ENCODE measurements at regions not wholly inside any gene's neighbourhood (a gene's known extent, or its start where the extent isn't known, plus 50 kb on each side); places are given as distances from the start of the nearest gene placed in this dataset.
A peak's percentile ranks its signal among the peaks of the same experiment; 100 is the strongest.

- Histone ChIP-seq H3K27me3 (replicated peaks; ENCODE audit: insufficient read depth) (no peaks in the 10 kb centered on the region), H3K9me2 (ENCODE audit: insufficient read depth) (no peaks in the 10 kb centered on the region), H3K79me2 (ENCODE audit: insufficient read depth) (no peaks in the 10 kb centered on the region), H3K36me3 (ENCODE audit: low read depth) (no peaks in the 10 kb centered on the region), H3K9ac (no peak overlapping the region), H4K20me1 (ENCODE audit: insufficient read depth) (no peaks in the 10 kb centered on the region), H3K4me3 (no peak overlapping the region), H3K4me2 (ENCODE audit: unreplicated experiment) (no peak overlapping the region), H3K9me3 (ENCODE audit: low read depth) (no peaks in the 10 kb centered on the region), H3K4me1 (ENCODE audit: insufficient read depth) (peaks cover 38% of the 10 kb centered on the region), H2AFZ (no peak overlapping the region), H3K27ac (no peak overlapping the region), H3F3A (ENCODE audit: insufficient read depth) (peaks cover 37% of the 10 kb centered on the region)
- WGBS, 2 experiments (ENCODE audit: low coverage in 1 of 2, low lambda C conversion rate in 2 of 2, missing lambda C conversion rate in 2 of 2), result 20 to 27% methylated on average over 1 of the region's 1 CpG
- TF ChIP-seq EZH2 (IDR thresholded peaks at IDR 0.05; ENCODE audit: insufficient read depth, poor library complexity, severe bottlenecking) (no peak), EZH2phosphoT487 (IDR thresholded peaks at IDR 0.05; ENCODE audit: insufficient read depth, low read depth) (no peak)
- peak; percentile 23 for DNase-seq
- in situ Hi-C loops (cut with MboI), result no loop called here
Measured at GRCh38 chr11:28966951-28967350, 858.8 kb downstream of the METTL15 start.

- no peaks in the 10 kb centered on the region for H3K9me2 ChIP-seq (ENCODE audit: insufficient read depth)
- in situ Hi-C loops (cut with MboI), result no loop called here
- no peak overlapping the region for H3K27ac ChIP-seq
- no peaks in the 10 kb centered on the region for H3K36me3 ChIP-seq (ENCODE audit: low read depth)
- no peak overlapping the region for H3K9ac ChIP-seq
- TF ChIP-seq EZH2 (IDR thresholded peaks at IDR 0.05; ENCODE audit: insufficient read depth, poor library complexity, severe bottlenecking), result no peak
- no peak for TF ChIP-seq EZH2phosphoT487 (IDR thresholded peaks at IDR 0.05; ENCODE audit: insufficient read depth, low read depth)
- no peaks in the 10 kb centered on the region for H3K27me3 ChIP-seq (replicated peaks; ENCODE audit: insufficient read depth)
- H3K9me3 ChIP-seq (ENCODE audit: low read depth), result no peaks in the 10 kb centered on the region
- H3K4me3 ChIP-seq, result no peak overlapping the region
- H3K79me2 ChIP-seq (ENCODE audit: insufficient read depth), result no peaks in the 10 kb centered on the region
- H3K4me2 ChIP-seq (ENCODE audit: unreplicated experiment), result no peak overlapping the region
- DNase-seq, result no peak
- peaks cover 49% of the 10 kb centered on the region for H3K4me1 ChIP-seq (ENCODE audit: insufficient read depth)
- 17% methylated on average over 1 of the region's 1 CpG for WGBS, 2 experiments (ENCODE audit: low coverage in 1 of 2, low lambda C conversion rate in 2 of 2, missing lambda C conversion rate in 2 of 2)
- peaks cover 37% of the 10 kb centered on the region for H3F3A ChIP-seq (ENCODE audit: insufficient read depth)
- H4K20me1 ChIP-seq (ENCODE audit: insufficient read depth), result no peaks in the 10 kb centered on the region
- peak overlapping the region; percentile 6; the same call in 1 of the 2 replicates for H2AFZ ChIP-seq
Measured at GRCh38 chr11:28965819-28966218, 857.6 kb downstream of the METTL15 start.

GRCh38 chr11:28964811-28965210, 856.6 kb downstream of the METTL15 start:
- 24 to 29% methylated on average over 1 of the region's 1 CpG for WGBS, 2 experiments (ENCODE audit: low coverage in 1 of 2, low lambda C conversion rate in 2 of 2, missing lambda C conversion rate in 2 of 2)
- Histone ChIP-seq H3K9ac (no peak overlapping the region), H3F3A (ENCODE audit: insufficient read depth) (peaks cover 37% of the 10 kb centered on the region), H3K27ac (peak overlapping the region; percentile 52), H3K36me3 (ENCODE audit: low read depth) (no peaks in the 10 kb centered on the region; the same call in 1 of the 2 replicates), H2AFZ (no peak overlapping the region), H3K9me3 (ENCODE audit: low read depth) (no peaks in the 10 kb centered on the region), H3K9me2 (ENCODE audit: insufficient read depth) (no peaks in the 10 kb centered on the region), H3K4me2 (ENCODE audit: unreplicated experiment) (peak overlapping the region; percentile 47), H4K20me1 (ENCODE audit: insufficient read depth) (no peaks in the 10 kb centered on the region), H3K27me3 (replicated peaks; ENCODE audit: insufficient read depth) (no peaks in the 10 kb centered on the region), H3K4me3 (no peak overlapping the region), H3K79me2 (ENCODE audit: insufficient read depth) (no peaks in the 10 kb centered on the region), H3K4me1 (ENCODE audit: insufficient read depth) (peaks cover 49% of the 10 kb centered on the region)
- no peak for TF ChIP-seq EZH2phosphoT487 (IDR thresholded peaks at IDR 0.05; ENCODE audit: insufficient read depth, low read depth)
- no peak for TF ChIP-seq EZH2 (IDR thresholded peaks at IDR 0.05; ENCODE audit: insufficient read depth, poor library complexity, severe bottlenecking)
- peak; percentile 24 for DNase-seq
- in situ Hi-C loops (cut with MboI), result no loop called here

GRCh38 chr11:28963187-28963586, 855.0 kb downstream of the METTL15 start:
- H3K9me3 ChIP-seq (ENCODE audit: low read depth), result no peaks in the 10 kb centered on the region
- H3K27me3 ChIP-seq (replicated peaks; ENCODE audit: insufficient read depth), result no peaks in the 10 kb centered on the region
- WGBS, 2 experiments (ENCODE audit: low coverage in 1 of 2, low lambda C conversion rate in 2 of 2, missing lambda C conversion rate in 2 of 2), result 0% methylated on average over 1 of the region's 1 CpG
- no peak overlapping the region for H3K9ac ChIP-seq
- no peaks in the 10 kb centered on the region for H4K20me1 ChIP-seq (ENCODE audit: insufficient read depth)
- H3K4me1 ChIP-seq (ENCODE audit: insufficient read depth), result peaks cover 49% of the 10 kb centered on the region
- TF ChIP-seq EZH2phosphoT487 (IDR thresholded peaks at IDR 0.05; ENCODE audit: insufficient read depth, low read depth) (no peak), EZH2 (IDR thresholded peaks at IDR 0.05; ENCODE audit: insufficient read depth, poor library complexity, severe bottlenecking) (no peak)
- no peak overlapping the region for H2AFZ ChIP-seq
- DNase-seq, result peak; percentile 84
- H3K4me3 ChIP-seq, result no peak overlapping the region
- peak overlapping the region; percentile 52 for H3K27ac ChIP-seq
- H3K4me2 ChIP-seq (ENCODE audit: unreplicated experiment), result peak overlapping the region; percentile 47
- peaks cover 37% of the 10 kb centered on the region for H3F3A ChIP-seq (ENCODE audit: insufficient read depth)
- H3K79me2 ChIP-seq (ENCODE audit: insufficient read depth), result no peaks in the 10 kb centered on the region
- no peaks in the 10 kb centered on the region for H3K9me2 ChIP-seq (ENCODE audit: insufficient read depth)
- in situ Hi-C loops (cut with MboI), result no loop called here
- no peaks in the 10 kb centered on the region; the same call in 1 of the 2 replicates for H3K36me3 ChIP-seq (ENCODE audit: low read depth)

- H3K4me3 ChIP-seq, result no peak overlapping the region
- DNase-seq, result no peak
- TF ChIP-seq EZH2 (IDR thresholded peaks at IDR 0.05; ENCODE audit: insufficient read depth, poor library complexity, severe bottlenecking) (no peak), EZH2phosphoT487 (IDR thresholded peaks at IDR 0.05; ENCODE audit: insufficient read depth, low read depth) (no peak)
- no peaks in the 10 kb centered on the region; the same call in 1 of the 2 replicates for H3K36me3 ChIP-seq (ENCODE audit: low read depth)
- H2AFZ ChIP-seq, result peak overlapping the region; percentile 30; the same call in 1 of the 2 replicates
- no peaks in the 10 kb centered on the region for H3K9me3 ChIP-seq (ENCODE audit: low read depth)
- H3K27me3 ChIP-seq (replicated peaks; ENCODE audit: insufficient read depth), result no peaks in the 10 kb centered on the region
- no peak overlapping the region for H3K9ac ChIP-seq
- peaks cover 49% of the 10 kb centered on the region for H3K4me1 ChIP-seq (ENCODE audit: insufficient read depth)
- peak overlapping the region; percentile 52 for H3K27ac ChIP-seq
- in situ Hi-C loops (cut with MboI), result no loop called here
- no peaks in the 10 kb centered on the region for H3K9me2 ChIP-seq (ENCODE audit: insufficient read depth)
- H3K79me2 ChIP-seq (ENCODE audit: insufficient read depth), result no peaks in the 10 kb centered on the region
- no peaks in the 10 kb centered on the region for H4K20me1 ChIP-seq (ENCODE audit: insufficient read depth)
- H3K4me2 ChIP-seq (ENCODE audit: unreplicated experiment), result peak overlapping the region; percentile 47
- H3F3A ChIP-seq (ENCODE audit: insufficient read depth), result peaks cover 37% of the 10 kb centered on the region
- 35 to 47% methylated on average over 5 of the region's 5 CpGs for WGBS, 2 experiments (ENCODE audit: low coverage in 1 of 2, low lambda C conversion rate in 2 of 2, missing lambda C conversion rate in 2 of 2)
Measured at GRCh38 chr11:28962502-28962901, 854.3 kb downstream of the METTL15 start.
